ENCODE measurements at regions not wholly inside any gene's neighbourhood (a gene's known extent, or its start where the extent isn't known, plus 50 kb on each side); places are given as distances from the start of the nearest gene placed in this dataset.
"Not testable (repeated sequence)": the region's sequence is repeated elsewhere in the genome, so short reads cannot be mapped to it uniquely, and the experiment has no call there.

- no peak for DNase-seq
Measured at GRCh38 chr1:79519084-79519760, 512.7 kb upstream of the ADGRL4 start.

GRCh38 chr1:79517470-79518224 is 511.1 kb upstream of the ADGRL4 start:
- no peak for DNase-seq

- DNase-seq = no peak
Measured at GRCh38 chr1:79507770-79508169, 501.2 kb upstream of the ADGRL4 start.

GRCh38 chr1:79501153-79501552 is 494.6 kb upstream of the ADGRL4 start:
- DNase-seq = no peak

- DNase-seq = no peak
Measured at GRCh38 chr1:79499541-79499940, 493.0 kb upstream of the ADGRL4 start.

GRCh38 chr1:79497193-79497773 is 490.8 kb upstream of the ADGRL4 start:
- DNase-seq = peak; percentile 6

- no peak for DNase-seq
Measured at GRCh38 chr1:79496129-79496528, 489.6 kb upstream of the ADGRL4 start.

GRCh38 chr1:79493702-79494101 is 487.2 kb upstream of the ADGRL4 start:
- not testable (repeated sequence) for DNase-seq

- not testable (repeated sequence) for DNase-seq
Measured at GRCh38 chr1:79488572-79489121, 482.1 kb upstream of the ADGRL4 start.

GRCh38 chr1:79478728-79479373 is 472.3 kb upstream of the ADGRL4 start:
- no peak for DNase-seq

- DNase-seq = no peak
Measured at GRCh38 chr1:79478160-79478559, 471.6 kb upstream of the ADGRL4 start.

GRCh38 chr1:79472067-79472656 is 465.6 kb upstream of the ADGRL4 start:
- no peak for DNase-seq

GRCh38 chr1:79469139-79469538 is 462.6 kb upstream of the ADGRL4 start:
- no peak for DNase-seq

- DNase-seq = no peak
Measured at GRCh38 chr1:79460773-79461436, 454.4 kb upstream of the ADGRL4 start.

- no peak for DNase-seq
Measured at GRCh38 chr1:79457562-79458224, 451.2 kb upstream of the ADGRL4 start.

GRCh38 chr1:79448426-79448825 is 441.9 kb upstream of the ADGRL4 start:
- DNase-seq = no peak

- DNase-seq = no peak
Measured at GRCh38 chr1:79441238-79441637, 434.7 kb upstream of the ADGRL4 start.

- DNase-seq = no peak
Measured at GRCh38 chr1:79437540-79437939, 431.0 kb upstream of the ADGRL4 start.

- no peak for DNase-seq
Measured at GRCh38 chr1:79431340-79431739, 424.8 kb upstream of the ADGRL4 start.

- no peak for DNase-seq
Measured at GRCh38 chr1:79430437-79430836, 423.9 kb upstream of the ADGRL4 start.

- no peak for DNase-seq
Measured at GRCh38 chr1:79422726-79423125, 416.2 kb upstream of the ADGRL4 start.

GRCh38 chr1:79398501-79398900 is 392.0 kb upstream of the ADGRL4 start:
- DNase-seq = no peak
